ENCODE measurements at regions not wholly inside any gene's neighbourhood (a gene's known extent, or its start where the extent isn't known, plus 50 kb on each side); places are given as distances from the start of the nearest gene placed in this dataset.

- H4K20me1 ChIP-seq (ENCODE audit: control insufficient read depth, insufficient read depth, low read length, poor library complexity, severe bottlenecking): no peaks in the 10 kb centered on the region
- ATAC-seq (ENCODE audit: low read depth) (no peak), DNase-seq (no peak)
- no peak overlapping the region for H3K4me3 ChIP-seq (ENCODE audit: control extremely low read depth in 1 of 5, extremely low read depth in 1 of 5, insufficient read depth in 1 of 5, low read depth in 2 of 5, low read length in 4 of 5)
- H3K9me3 Mint-ChIP-seq (ENCODE audit: insufficient read depth): peaks cover 4% of the 10 kb centered on the region
- H3K4me1 Mint-ChIP-seq: no peaks in the 10 kb centered on the region
- ChIA-PET POLR2A (no interaction called here), CTCF (no interaction called here)
- WGBS (ENCODE audit: insufficient coverage): 86% methylated on average over 3 of the region's 4 CpGs
- no peaks in the 10 kb centered on the region for H3K79me2 ChIP-seq (ENCODE audit: control insufficient read depth, insufficient read depth, low read length)
- H3K4me1 ChIP-seq (ENCODE audit: control insufficient read depth in 2 of 2, insufficient read depth in 2 of 2, low read length in 2 of 2): no peaks in the 10 kb centered on the region
- H3K27me3 Mint-ChIP-seq: no peaks in the 10 kb centered on the region
- H3K27ac ChIP-seq (ENCODE audit: low read length in 2 of 2): no peak overlapping the region
- H3K4me3 Mint-ChIP-seq: no peak overlapping the region
- H3K4me2 ChIP-seq (replicated peaks; ENCODE audit: low read depth, low read length, poor library complexity, severe bottlenecking): no peak overlapping the region
- no peak overlapping the region for H3K9ac ChIP-seq (ENCODE audit: low read length)
- no peaks in the 10 kb centered on the region for H3K36me3 ChIP-seq (replicated peaks in 1 of 2; ENCODE audit: control extremely low read depth in 1 of 2, control insufficient read depth in 1 of 2, extremely low read depth in 1 of 2, insufficient read depth in 2 of 2, low read length in 1 of 2)
- intact Hi-C loops (cut with micrococcal nuclease): no loop called here
- peaks cover 0 to 5% (median 0%) of the 10 kb centered on the region in 3 donors for H3K9me3 ChIP-seq (ENCODE audit: control extremely low read depth in 1 of 3, control insufficient read depth in 2 of 3, insufficient read depth in 1 of 3, low read length in 2 of 3)
- no peak overlapping the region for H3K27ac Mint-ChIP-seq
- TF ChIP-seq EZH2 (IDR thresholded peaks at IDR 0.05; ENCODE audit: borderline replicate concordance, insufficient read depth, low read depth, low read length, poor library complexity, severe bottlenecking): no peak
- TF ChIP-seq, protein P1, sequence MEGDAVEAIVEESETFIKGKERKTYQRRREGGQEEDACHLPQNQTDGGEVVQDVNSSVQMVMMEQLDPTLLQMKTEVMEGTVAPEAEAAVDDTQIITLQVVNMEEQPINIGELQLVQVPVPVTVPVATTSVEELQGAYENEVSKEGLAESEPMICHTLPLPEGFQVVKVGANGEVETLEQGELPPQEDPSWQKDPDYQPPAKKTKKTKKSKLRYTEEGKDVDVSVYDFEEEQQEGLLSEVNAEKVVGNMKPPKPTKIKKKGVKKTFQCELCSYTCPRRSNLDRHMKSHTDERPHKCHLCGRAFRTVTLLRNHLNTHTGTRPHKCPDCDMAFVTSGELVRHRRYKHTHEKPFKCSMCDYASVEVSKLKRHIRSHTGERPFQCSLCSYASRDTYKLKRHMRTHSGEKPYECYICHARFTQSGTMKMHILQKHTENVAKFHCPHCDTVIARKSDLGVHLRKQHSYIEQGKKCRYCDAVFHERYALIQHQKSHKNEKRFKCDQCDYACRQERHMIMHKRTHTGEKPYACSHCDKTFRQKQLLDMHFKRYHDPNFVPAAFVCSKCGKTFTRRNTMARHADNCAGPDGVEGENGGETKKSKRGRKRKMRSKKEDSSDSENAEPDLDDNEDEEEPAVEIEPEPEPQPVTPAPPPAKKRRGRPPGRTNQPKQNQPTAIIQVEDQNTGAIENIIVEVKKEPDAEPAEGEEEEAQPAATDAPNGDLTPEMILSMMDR (IDR thresholded peaks at IDR 0.05): no peak
- H3K27me3 ChIP-seq (replicated peaks in 1 of 4; ENCODE audit: control extremely low read depth in 1 of 4, control insufficient read depth in 3 of 4, insufficient read depth in 4 of 4, low read length in 3 of 4): no peaks in the 10 kb centered on the region
- no peak overlapping the region for H2AFZ ChIP-seq (ENCODE audit: insufficient read depth, low read depth, low read length, poor library complexity, severe bottlenecking)
These were observed 445.9 kb upstream of the ZNF717 start for GRCh38 chr3:76231258-76231657.

- CTCF ChIA-PET: no interaction called here
- Histone ChIP-seq H3K4me3 (ENCODE audit: control extremely low read depth in 1 of 5, extremely low read depth in 1 of 5, insufficient read depth in 1 of 5, low read depth in 2 of 5, low read length in 4 of 5) (no peak overlapping the region), H2AFZ (ENCODE audit: insufficient read depth, low read depth, low read length, poor library complexity, severe bottlenecking) (no peak overlapping the region), H3K27ac (ENCODE audit: low read length in 2 of 2) (no peak overlapping the region), H3K4me2 (replicated peaks; ENCODE audit: low read depth, low read length, poor library complexity, severe bottlenecking) (no peak overlapping the region), H4K20me1 (ENCODE audit: control insufficient read depth, insufficient read depth, low read length, poor library complexity, severe bottlenecking) (no peaks in the 10 kb centered on the region), H3K9ac (ENCODE audit: low read length) (no peak overlapping the region), H3K79me2 (ENCODE audit: control insufficient read depth, insufficient read depth, low read length) (no peaks in the 10 kb centered on the region), H3K9me3 (ENCODE audit: control extremely low read depth in 1 of 3, control insufficient read depth in 2 of 3, insufficient read depth in 1 of 3, low read length in 2 of 3) (peaks cover 0 to 5% (median 0%) of the 10 kb centered on the region in 3 donors), H3K36me3 (replicated peaks in 1 of 2; ENCODE audit: control extremely low read depth in 1 of 2, control insufficient read depth in 1 of 2, extremely low read depth in 1 of 2, insufficient read depth in 2 of 2, low read length in 1 of 2) (no peaks in the 10 kb centered on the region), H3K4me1 (ENCODE audit: control insufficient read depth in 2 of 2, insufficient read depth in 2 of 2, low read length in 2 of 2) (no peaks in the 10 kb centered on the region), H3K27me3 (replicated peaks in 1 of 4; ENCODE audit: control extremely low read depth in 1 of 4, control insufficient read depth in 3 of 4, insufficient read depth in 4 of 4, low read length in 3 of 4) (no peaks in the 10 kb centered on the region)
- ATAC-seq (ENCODE audit: low read depth): no peak
- DNase-seq: no peak
- no peaks in the 10 kb centered on the region for H3K27me3 Mint-ChIP-seq
- intact Hi-C loops (cut with micrococcal nuclease): no loop called here
- POLR2A ChIA-PET: no interaction called here
- TF ChIP-seq EZH2 (IDR thresholded peaks at IDR 0.05; ENCODE audit: borderline replicate concordance, insufficient read depth, low read depth, low read length, poor library complexity, severe bottlenecking): no peak
- TF ChIP-seq, protein P1 (IDR thresholded peaks at IDR 0.05): no peak
- WGBS (ENCODE audit: insufficient coverage): 90% methylated on average over 10 of the region's 17 CpGs
- no peaks in the 10 kb centered on the region for H3K4me1 Mint-ChIP-seq
- no peak overlapping the region for H3K4me3 Mint-ChIP-seq
- no peak overlapping the region for H3K27ac Mint-ChIP-seq
- peaks cover 7% of the 10 kb centered on the region for H3K9me3 Mint-ChIP-seq (ENCODE audit: insufficient read depth)
These were observed 457.8 kb upstream of the ZNF717 start for GRCh38 chr3:76242886-76243753.
